ENCODE measurements at regions not wholly inside any gene's neighbourhood (a gene's known extent, or its start where the extent isn't known, plus 50 kb on each side); places are given as distances from the start of the nearest gene placed in this dataset.

GRCh38 chr15:96135166-96136093, 195.1 kb upstream of the NR2F2 start:
- TF ChIP-seq, protein P1, sequence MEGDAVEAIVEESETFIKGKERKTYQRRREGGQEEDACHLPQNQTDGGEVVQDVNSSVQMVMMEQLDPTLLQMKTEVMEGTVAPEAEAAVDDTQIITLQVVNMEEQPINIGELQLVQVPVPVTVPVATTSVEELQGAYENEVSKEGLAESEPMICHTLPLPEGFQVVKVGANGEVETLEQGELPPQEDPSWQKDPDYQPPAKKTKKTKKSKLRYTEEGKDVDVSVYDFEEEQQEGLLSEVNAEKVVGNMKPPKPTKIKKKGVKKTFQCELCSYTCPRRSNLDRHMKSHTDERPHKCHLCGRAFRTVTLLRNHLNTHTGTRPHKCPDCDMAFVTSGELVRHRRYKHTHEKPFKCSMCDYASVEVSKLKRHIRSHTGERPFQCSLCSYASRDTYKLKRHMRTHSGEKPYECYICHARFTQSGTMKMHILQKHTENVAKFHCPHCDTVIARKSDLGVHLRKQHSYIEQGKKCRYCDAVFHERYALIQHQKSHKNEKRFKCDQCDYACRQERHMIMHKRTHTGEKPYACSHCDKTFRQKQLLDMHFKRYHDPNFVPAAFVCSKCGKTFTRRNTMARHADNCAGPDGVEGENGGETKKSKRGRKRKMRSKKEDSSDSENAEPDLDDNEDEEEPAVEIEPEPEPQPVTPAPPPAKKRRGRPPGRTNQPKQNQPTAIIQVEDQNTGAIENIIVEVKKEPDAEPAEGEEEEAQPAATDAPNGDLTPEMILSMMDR (IDR thresholded peaks at IDR 0.05): no peak
- no peak for TF ChIP-seq ZFX (IDR thresholded peaks at IDR 0.05; ENCODE audit: borderline replicate concordance)

Data from 22Rv1 (cell line).